Neutrophil (primary cell): ENCODE measurements at regions not wholly inside any gene's neighbourhood (a gene's known extent, or its start where the extent isn't known, plus 50 kb on each side); places are given as distances from the start of the nearest gene placed in this dataset.

ENCODE experiments used
- H3K27ac ChIP-seq: fragments of 200-600 bp; sonication (generic); 2 replicates; pipeline ENCODE4 v1.5.1; 2016; ENCODE audit warnings: mild to moderate bottlenecking, moderate library complexity
- H3K27me3 ChIP-seq: fragments of 200-600 bp; sonication (generic); 2 replicates; pipeline ENCODE4 v1.6.0; 2016; ENCODE audit warnings: mild to moderate bottlenecking
- H3K36me3 ChIP-seq: fragments of 200-600 bp; sonication (generic); 2 replicates; pipeline ENCODE4 v1.5.1; 2017
- H3K4me1 ChIP-seq, 2 experiments: fragments of 200-600 bp in 1 of 2; sonication (generic) in 1 of 2; 1 replicate in 1 of 2; 2 replicates in 1 of 2; pipeline versions ENCODE4 v1.5.1 to v1.6.1; 2013 to 2016; ENCODE audit warnings: low read depth in 1 of 2, low read length in 1 of 2, mild to moderate bottlenecking in 1 of 2, moderate library complexity in 1 of 2; ENCODE audit not compliant: control insufficient read depth in 1 of 2, insufficient read depth in 1 of 2
- H3K4me3 ChIP-seq, 2 experiments: fragments of 200-600 bp in 1 of 2; sonication (generic) in 1 of 2; 1 replicate in 1 of 2; 2 replicates in 1 of 2; pipeline ENCODE4 v1.5.1; 2013 to 2016; ENCODE audit warnings: low read depth in 1 of 2, low read length in 1 of 2, mild to moderate bottlenecking in 1 of 2, moderate library complexity in 1 of 2
- H3K9me3 ChIP-seq: fragments of 200-600 bp; sonication (generic); 2 replicates; pipeline ENCODE4 v1.5.1; 2016
- TF ChIP-seq, protein P1 (sequence below): fragments of 200-600 bp; sonication (generic); IDR thresholded peaks from 2 replicates; pipeline ENCODE4 v1.5.1; 2016; ENCODE audit warnings: antibody characterized with exemption

DNA sequence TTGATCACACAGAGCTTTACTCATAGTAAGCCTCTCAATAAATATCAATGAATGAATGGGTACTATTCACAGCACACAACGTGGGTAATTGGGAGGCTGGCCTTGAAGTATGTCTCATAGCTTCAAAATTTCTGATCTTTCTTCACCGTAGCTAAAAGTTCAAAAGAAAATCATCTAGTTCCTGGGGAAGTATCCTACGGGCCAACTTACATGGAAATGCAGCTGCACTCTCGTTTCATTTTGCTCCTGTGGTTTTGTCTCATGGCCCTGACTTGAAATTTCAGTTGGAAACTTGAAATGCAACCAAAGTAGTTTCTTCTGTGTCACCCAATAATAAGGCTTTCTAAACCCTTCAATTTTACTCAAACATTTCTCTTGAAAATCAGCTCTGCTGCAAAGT lies 76.1 kb upstream of the CNIH3 start:
- no peak overlapping the region for H3K27ac ChIP-seq
- no peak overlapping the region for H3K4me3 ChIP-seq
- TF ChIP-seq, protein P1, sequence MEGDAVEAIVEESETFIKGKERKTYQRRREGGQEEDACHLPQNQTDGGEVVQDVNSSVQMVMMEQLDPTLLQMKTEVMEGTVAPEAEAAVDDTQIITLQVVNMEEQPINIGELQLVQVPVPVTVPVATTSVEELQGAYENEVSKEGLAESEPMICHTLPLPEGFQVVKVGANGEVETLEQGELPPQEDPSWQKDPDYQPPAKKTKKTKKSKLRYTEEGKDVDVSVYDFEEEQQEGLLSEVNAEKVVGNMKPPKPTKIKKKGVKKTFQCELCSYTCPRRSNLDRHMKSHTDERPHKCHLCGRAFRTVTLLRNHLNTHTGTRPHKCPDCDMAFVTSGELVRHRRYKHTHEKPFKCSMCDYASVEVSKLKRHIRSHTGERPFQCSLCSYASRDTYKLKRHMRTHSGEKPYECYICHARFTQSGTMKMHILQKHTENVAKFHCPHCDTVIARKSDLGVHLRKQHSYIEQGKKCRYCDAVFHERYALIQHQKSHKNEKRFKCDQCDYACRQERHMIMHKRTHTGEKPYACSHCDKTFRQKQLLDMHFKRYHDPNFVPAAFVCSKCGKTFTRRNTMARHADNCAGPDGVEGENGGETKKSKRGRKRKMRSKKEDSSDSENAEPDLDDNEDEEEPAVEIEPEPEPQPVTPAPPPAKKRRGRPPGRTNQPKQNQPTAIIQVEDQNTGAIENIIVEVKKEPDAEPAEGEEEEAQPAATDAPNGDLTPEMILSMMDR = no peak

DNA sequence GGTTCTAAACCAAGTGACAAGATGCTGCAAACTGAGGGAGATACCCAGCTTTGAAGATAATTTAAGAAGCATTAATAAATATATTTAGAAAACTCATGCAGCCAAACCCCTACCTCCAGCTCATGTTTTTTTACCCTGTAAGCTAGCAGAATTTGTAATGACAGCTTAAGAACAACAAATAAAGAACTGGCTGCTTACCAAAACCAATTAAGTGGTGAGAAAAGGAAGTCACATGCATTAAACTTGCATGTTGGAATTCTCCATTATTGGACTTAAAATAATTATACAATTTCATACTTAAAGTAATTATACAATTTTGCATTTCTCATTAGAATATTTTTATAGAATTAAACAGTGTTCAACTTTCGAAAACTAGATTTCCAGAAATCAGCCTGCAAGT lies 75.6 kb upstream of the CNIH3 start:
- no peaks in the 10 kb centered on the region for H3K27me3 ChIP-seq
- TF ChIP-seq, protein P1 = no peak
- no peak overlapping the region for H3K4me3 ChIP-seq
- no peaks in the 10 kb centered on the region for H3K9me3 ChIP-seq
- H3K36me3 ChIP-seq = no peaks in the 10 kb centered on the region
- H3K27ac ChIP-seq = no peak overlapping the region
- no peaks in the 10 kb centered on the region for H3K4me1 ChIP-seq

More for the DNA sequence above, 76.1 kb upstream of the CNIH3 start:
- Histone ChIP-seq H3K4me1 (no peaks in the 10 kb centered on the region), H3K36me3 (no peaks in the 10 kb centered on the region), H3K27me3 (no peaks in the 10 kb centered on the region), H3K9me3 (no peaks in the 10 kb centered on the region)

DNA sequence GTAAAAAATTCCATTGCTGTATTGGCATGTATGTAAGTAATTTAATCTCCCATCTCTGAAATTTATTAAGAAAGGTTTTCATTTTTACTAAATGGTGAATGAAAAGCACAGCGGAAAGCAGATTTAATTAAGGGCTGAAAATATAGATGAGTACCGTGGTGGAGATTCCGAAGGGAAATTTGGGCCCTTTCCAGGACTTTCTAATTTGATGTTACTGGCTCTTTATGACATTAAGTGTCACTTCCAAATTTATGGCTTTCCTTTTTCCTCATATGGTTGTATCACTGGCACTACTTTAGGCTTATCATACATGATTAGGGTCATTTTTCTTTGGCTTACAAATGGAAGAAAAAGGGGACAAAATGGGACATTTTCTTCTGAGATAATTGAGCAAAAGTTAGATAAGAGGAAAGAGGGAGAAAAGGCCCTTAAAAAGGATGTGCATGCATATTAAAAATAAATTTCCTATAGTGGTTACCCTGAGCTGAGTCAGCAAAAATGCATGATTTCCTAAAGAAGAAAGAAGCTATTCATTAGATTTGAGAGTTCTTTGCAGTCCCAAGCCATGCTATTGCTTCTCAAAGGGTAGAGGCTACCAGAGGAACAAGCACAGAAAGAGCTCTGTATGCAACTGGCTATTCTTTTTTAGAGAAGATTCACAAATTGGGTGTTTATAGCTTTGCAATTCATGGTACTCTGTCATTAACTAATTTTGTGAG lies 74.9 kb upstream of the CNIH3 start:
- H3K4me3 ChIP-seq = no peak overlapping the region
- no peak overlapping the region for H3K27ac ChIP-seq
- H3K4me1 ChIP-seq = no peaks in the 10 kb centered on the region
- H3K9me3 ChIP-seq = no peaks in the 10 kb centered on the region
- TF ChIP-seq, protein P1 = no peak
- H3K36me3 ChIP-seq = no peaks in the 10 kb centered on the region
- no peaks in the 10 kb centered on the region for H3K27me3 ChIP-seq

DNA sequence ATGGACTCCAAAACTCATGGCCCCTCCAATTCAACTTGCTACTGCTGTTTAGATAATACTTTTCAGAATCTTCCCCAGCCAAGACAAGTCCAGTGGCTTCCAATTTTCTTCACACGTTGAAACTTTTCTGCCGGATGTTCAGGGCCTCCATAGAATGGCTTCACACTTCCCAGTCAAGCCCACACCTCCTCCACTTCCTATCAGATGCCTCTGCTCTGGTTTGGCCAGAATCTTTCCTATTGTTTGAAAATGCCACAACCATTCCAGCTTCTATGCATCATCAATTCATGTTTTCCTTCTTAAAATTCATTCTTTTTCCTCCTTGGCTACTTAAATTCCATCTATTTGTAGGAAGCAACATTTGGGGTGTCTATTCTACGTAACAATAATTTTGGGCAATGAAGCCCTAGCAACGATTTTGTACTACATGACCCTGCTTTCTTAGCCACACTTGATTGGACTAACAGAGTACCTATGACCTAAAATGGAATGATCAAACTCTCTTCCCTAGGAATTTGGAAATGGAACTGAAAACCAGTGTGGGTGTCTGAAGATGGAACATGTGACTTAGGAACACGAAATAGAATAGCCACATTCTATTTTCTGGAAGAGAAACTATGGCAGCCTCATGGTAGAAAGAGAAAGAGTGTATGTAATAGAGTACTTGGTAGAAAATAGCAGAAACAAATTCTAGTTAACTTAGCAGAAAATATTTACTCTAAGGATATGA lies 74.1 kb upstream of the CNIH3 start:
- H3K27me3 ChIP-seq = no peaks in the 10 kb centered on the region
- TF ChIP-seq, protein P1 = no peak
- no peaks in the 10 kb centered on the region for H3K9me3 ChIP-seq
- no peaks in the 10 kb centered on the region for H3K36me3 ChIP-seq
- H3K4me1 ChIP-seq = no peaks in the 10 kb centered on the region
- no peak overlapping the region for H3K4me3 ChIP-seq
- H3K27ac ChIP-seq = no peak overlapping the region

DNA sequence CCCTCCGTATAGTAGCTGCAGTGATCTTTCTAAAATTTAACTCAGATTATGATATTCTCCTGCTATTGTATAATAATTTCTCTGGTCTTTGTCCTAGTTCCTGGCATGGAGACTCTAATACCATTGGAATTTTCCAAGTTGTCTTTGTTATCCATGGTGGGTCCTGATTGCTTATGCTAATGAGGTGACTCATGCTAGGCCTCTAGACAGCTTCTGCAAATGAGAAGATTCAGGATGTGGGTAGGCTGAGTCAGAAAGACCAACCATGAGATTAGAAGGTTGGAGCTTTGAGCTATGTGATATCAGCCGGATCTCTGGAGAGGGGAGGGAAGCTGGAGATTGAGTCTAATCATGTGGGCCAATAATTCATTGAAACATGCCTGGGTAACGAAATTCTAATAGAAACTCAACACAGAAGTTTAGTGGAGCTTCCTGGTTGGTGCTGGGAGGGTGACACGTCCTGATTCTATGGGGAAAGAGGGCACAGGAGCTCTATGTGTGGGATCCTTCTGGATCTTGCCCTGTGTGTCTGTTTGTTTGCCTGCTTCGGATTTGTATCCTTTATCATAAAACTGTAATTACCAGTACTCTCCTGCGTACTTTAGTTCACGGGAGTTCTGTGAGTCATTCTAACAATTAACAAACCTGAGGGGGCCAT lies 73.2 kb upstream of the CNIH3 start:
- no peaks in the 10 kb centered on the region for H3K4me1 ChIP-seq
- H3K9me3 ChIP-seq = no peaks in the 10 kb centered on the region
- H3K27ac ChIP-seq = no peak overlapping the region
- no peak overlapping the region for H3K4me3 ChIP-seq
- no peaks in the 10 kb centered on the region for H3K27me3 ChIP-seq
- TF ChIP-seq, protein P1 = no peak
- no peaks in the 10 kb centered on the region for H3K36me3 ChIP-seq
